ENCODE measurements at regions not wholly inside any gene's neighbourhood (a gene's known extent, or its start where the extent isn't known, plus 50 kb on each side); places are given as distances from the start of the nearest gene placed in this dataset.

GRCh38 chr2:16958266-16958665 lies 292.6 kb upstream of the CYRIA start:
- Mint-ChIP-seq H3K27me3 (ENCODE audit: insufficient read depth) (peaks cover 7% of the 10 kb centered on the region), H3K27ac (no peak overlapping the region), H3K36me3 (ENCODE audit: low read depth) (no peaks in the 10 kb centered on the region), H3K4me1 (peaks cover 38% of the 10 kb centered on the region), H3K9me3 (no peaks in the 10 kb centered on the region), H3K4me3 (no peak overlapping the region)
- Histone ChIP-seq H3K9ac (ENCODE audit: extremely low read depth, low read length, poor library complexity, severe bottlenecking) (no peak overlapping the region), H3K36me3 (ENCODE audit: control insufficient read depth, insufficient read depth, low read length) (no peaks in the 10 kb centered on the region), H3K27me3 (ENCODE audit: control insufficient read depth, insufficient read depth, low read length, poor library complexity, severe bottlenecking) (no peaks in the 10 kb centered on the region), H3K27ac (ENCODE audit: low read depth, low read length) (no peak overlapping the region), H3K4me3 (ENCODE audit: low read length) (no peak overlapping the region), H3K9me3 (ENCODE audit: control insufficient read depth, low read length) (no peaks in the 10 kb centered on the region), H3K4me1 (ENCODE audit: control insufficient read depth, insufficient read depth, low read length) (peaks cover 19% of the 10 kb centered on the region)
- 86 to 89% methylated on average over 1 to 4 of the region's 4 CpGs for WGBS, 2 experiments (ENCODE audit: insufficient coverage in 1 of 2, insufficient read length in 1 of 2)
- TF ChIP-seq CTCF (conservative IDR thresholded peaks at IDR 0.05), result no peak
- DNase-seq, result no peak

GRCh38 chr2:16952805-16953204 lies 287.2 kb upstream of the CYRIA start:
- Histone ChIP-seq H3K4me1 (ENCODE audit: control insufficient read depth, insufficient read depth, low read length) (peaks cover 17% of the 10 kb centered on the region), H3K9ac (ENCODE audit: extremely low read depth, low read length, poor library complexity, severe bottlenecking) (no peak overlapping the region), H3K27me3 (ENCODE audit: control insufficient read depth, insufficient read depth, low read length, poor library complexity, severe bottlenecking) (no peaks in the 10 kb centered on the region), H3K4me3 (ENCODE audit: low read length) (no peak overlapping the region), H3K36me3 (ENCODE audit: control insufficient read depth, insufficient read depth, low read length) (no peaks in the 10 kb centered on the region), H3K9me3 (ENCODE audit: control insufficient read depth, low read length) (no peaks in the 10 kb centered on the region), H3K27ac (ENCODE audit: low read depth, low read length) (no peak overlapping the region)
- no peaks in the 10 kb centered on the region for H3K36me3 Mint-ChIP-seq (ENCODE audit: low read depth)
- peak overlapping the region; percentile 17 for H3K27ac Mint-ChIP-seq
- peaks cover 7% of the 10 kb centered on the region for H3K27me3 Mint-ChIP-seq (ENCODE audit: insufficient read depth)
- TF ChIP-seq CTCF (conservative IDR thresholded peaks at IDR 0.05), result no peak
- no peak overlapping the region for H3K4me3 Mint-ChIP-seq
- H3K4me1 Mint-ChIP-seq, result peaks cover 52% of the 10 kb centered on the region
- DNase-seq, result no peak
- H3K9me3 Mint-ChIP-seq, result no peaks in the 10 kb centered on the region
- WGBS, 2 experiments (ENCODE audit: insufficient coverage in 1 of 2, insufficient read length in 1 of 2), result 100% methylated on average over 1 of the region's 1 CpG; no CpG with 5 or more reads in 1 of the 2 experiments

DNA sequence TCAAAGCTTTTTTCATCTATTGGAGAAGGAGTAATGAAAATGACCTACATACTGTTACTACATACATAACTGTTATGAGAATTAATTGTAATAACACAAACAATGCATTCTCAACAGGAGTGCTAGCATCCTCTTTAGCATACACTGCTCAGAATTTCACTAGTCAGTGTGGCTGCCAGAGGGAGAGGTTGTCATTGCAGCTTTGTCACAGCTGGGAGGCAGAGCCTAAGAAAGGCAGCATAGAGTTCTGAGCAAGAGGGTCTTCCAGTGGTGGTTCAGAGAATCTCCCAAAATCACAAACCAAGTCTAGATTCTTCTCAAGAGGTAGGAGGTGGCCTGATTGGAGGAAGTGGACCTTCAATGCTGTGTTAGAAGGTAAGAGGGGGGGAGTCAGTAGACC lies 286.7 kb upstream of the CYRIA start:
- Histone ChIP-seq H3K9ac (ENCODE audit: extremely low read depth, low read length, poor library complexity, severe bottlenecking) (no peak overlapping the region), H3K9me3 (ENCODE audit: control insufficient read depth, low read length) (no peaks in the 10 kb centered on the region), H3K4me3 (ENCODE audit: low read length) (no peak overlapping the region), H3K27ac (ENCODE audit: low read depth, low read length) (no peak overlapping the region), H3K4me1 (ENCODE audit: control insufficient read depth, insufficient read depth, low read length) (peaks cover 17% of the 10 kb centered on the region), H3K27me3 (ENCODE audit: control insufficient read depth, insufficient read depth, low read length, poor library complexity, severe bottlenecking) (no peaks in the 10 kb centered on the region), H3K36me3 (ENCODE audit: control insufficient read depth, insufficient read depth, low read length) (no peaks in the 10 kb centered on the region)
- no peak overlapping the region for H3K4me3 Mint-ChIP-seq
- TF ChIP-seq CTCF (conservative IDR thresholded peaks at IDR 0.05), result no peak
- peak; percentile 68 for DNase-seq
- H3K27me3 Mint-ChIP-seq (ENCODE audit: insufficient read depth), result peaks cover 7% of the 10 kb centered on the region
- no peaks in the 10 kb centered on the region for H3K9me3 Mint-ChIP-seq
- peaks cover 56% of the 10 kb centered on the region for H3K4me1 Mint-ChIP-seq
- H3K36me3 Mint-ChIP-seq (ENCODE audit: low read depth), result no peaks in the 10 kb centered on the region
- peak overlapping the region; percentile 17 for H3K27ac Mint-ChIP-seq

Measured in endodermal cell (in vitro differentiated cells).